GM19452 (cell line): ENCODE measurements at regions not wholly inside any gene's neighbourhood (a gene's known extent, or its start where the extent isn't known, plus 50 kb on each side); places are given as distances from the start of the nearest gene placed in this dataset.

Experiments used
- ATAC-seq: cut with Tn5 transposase; IDR thresholded peaks from one replicate; pipeline ENCODE4 v1.9.1; 2021; ENCODE audit not compliant: unreplicated experiment

- no peak for ATAC-seq
Measured at GRCh38 chr3:180092889-180093288, 56.2 kb upstream of the PEX5L start.

DNA sequence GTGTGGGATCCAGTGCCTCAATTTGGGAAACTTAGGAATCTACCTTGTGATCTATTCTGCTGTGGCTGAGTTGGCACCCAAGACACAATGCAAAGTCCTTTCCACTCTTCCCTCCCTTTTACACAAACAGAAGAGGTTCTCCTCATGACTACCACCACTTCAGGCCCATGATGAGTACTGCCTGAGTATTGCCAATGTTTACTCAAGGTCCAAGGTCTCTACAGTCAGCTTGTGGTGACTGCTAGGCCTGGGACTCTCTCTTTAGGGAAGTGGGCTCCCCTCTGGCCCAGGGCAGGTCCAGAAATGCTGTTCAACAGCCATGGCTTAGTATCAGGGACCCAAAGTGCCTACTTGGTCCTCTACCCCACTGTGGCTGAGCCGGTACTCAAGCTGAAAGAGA is 56.8 kb upstream of the PEX5L start:
- ATAC-seq = no peak

DNA sequence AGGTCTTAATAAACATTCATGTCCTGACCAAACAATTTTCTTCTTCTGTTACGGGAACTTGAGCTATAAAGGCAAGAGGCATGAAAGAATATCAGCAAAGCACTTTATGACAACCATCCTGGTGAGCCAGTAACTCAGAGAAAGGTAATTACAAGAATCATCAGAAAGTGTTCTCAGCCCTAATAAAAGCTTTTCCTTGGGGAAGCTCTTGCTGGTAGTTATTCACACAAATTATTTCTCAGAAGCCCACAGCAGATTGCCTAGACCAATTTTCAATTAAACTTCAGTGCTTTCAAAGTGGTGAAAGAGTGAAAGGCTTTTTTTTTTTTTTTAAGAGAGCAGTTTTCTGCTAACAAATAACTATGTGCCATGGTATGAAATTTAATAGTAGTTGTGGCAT is 60.9 kb upstream of the PEX5L start:
- no peak for ATAC-seq

DNA sequence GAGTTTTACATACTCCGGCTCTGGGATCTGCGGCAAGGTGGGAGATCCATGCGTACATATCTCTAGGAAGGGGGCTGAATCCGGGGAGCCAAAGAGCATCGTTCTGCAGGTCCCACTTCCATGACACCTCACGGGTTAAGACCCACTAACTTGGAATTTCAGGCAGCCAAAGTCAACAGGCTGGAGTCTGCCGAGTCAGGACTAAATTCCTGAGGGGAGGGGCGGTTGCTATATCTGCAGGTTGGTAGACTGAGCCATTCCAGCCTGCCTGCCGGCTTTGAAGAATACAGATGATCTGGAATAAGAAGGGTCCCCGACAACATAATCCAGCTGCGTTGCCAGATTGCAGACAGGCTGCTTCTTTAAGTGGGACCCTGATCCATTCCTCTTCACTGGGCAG is 65.4 kb upstream of the PEX5L start:
- ATAC-seq = no peak

DNA sequence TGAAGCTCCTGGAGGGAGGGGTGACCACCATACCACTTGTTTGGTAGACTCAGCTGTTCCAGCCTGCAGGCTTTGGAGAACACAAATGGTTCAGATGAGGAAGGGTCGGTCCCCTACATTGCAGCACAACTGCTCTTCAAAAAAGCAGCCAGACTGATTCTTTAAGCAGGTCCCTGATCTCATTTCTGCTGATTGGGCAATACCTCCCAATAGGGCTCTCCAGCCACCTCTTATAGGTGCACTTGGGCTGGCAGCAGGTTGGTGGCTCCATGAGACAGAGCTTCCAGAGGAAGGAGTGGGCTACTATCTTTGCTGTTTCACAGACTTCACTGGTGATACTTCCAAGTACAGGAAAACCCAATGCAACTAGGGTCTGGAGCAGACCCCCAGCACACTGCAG is 65.9 kb upstream of the PEX5L start:
- ATAC-seq = no peak

DNA sequence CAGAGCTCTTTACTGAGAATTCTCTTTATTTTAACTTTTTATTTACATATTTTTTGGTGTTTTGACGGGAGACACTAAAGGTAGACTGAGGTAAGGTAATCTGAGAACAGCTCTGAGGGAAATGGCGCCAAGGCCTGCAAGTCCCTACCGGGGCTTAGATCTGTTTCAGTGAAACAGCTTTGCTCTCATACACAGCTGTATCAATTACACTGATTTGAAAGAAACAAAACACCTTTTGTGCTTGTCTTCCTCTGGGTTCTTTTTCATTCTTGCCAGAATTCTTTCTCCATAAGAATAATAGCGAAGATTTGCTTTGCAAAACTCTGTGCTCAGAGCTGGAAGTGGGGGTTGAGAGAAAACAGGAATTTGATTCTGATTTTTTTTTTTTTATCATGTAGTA is 79.5 kb upstream of the PEX5L start:
- no peak for ATAC-seq

DNA sequence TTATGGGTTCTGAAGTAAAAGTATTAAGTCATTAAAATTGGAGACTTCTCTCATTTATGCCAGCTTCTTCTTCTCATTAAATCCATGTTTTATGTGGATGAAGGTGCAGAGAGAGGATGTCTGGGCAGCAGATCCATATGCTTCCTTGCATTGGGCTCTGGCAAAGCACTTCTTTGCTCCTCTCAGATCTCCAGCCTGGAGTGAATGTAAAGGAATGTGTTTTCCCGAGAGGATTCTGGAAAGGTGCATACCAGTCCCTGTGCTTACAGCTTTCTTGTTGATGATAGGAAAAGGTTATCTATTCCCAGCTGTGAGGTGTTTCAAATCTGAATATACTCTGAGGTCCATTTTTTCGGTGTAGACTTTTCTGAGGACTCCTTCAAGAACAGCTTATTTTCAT is 79.9 kb upstream of the PEX5L start:
- no peak for ATAC-seq

- ATAC-seq = no peak
Measured at GRCh38 chr3:180117381-180118163, 80.8 kb upstream of the PEX5L start.

DNA sequence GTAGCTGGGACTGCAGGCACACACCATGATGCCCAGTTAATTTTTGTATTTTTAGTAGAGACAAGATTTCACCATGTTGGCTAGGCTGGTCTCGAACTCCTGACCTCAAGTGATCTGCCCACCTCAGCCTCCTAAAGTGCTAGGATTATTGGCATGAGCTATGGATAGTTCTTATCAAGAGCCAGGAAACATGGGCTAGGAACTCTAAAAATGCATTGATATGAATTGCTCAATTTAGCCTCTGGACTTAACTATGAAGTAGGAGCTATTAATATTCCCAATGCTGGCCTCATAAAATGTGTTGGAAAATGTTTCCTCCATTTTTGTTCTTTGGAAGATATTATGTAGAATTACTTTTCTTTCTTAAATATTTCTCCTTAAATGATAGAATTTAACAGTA is 82.8 kb upstream of the PEX5L start:
- no peak for ATAC-seq

DNA sequence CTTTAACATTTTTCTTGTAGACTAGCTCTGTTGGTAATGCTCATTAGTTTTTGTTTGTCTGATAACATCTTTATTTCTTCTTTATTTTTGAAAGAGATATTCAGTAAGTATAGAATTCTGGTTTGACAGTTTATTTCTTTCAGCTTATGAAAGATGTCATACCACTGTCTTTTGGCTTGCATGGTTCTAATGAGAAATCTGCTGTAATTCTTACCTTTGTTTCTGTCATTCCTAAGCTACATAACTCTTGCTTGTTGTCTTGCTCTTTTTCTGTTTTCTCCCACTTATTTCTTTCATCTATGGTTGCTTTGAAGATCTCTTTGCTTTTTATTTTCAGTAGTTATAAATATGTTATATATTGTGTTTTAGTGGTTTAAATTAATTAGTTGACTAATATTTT is 87.2 kb upstream of the PEX5L start:
- no peak for ATAC-seq

DNA sequence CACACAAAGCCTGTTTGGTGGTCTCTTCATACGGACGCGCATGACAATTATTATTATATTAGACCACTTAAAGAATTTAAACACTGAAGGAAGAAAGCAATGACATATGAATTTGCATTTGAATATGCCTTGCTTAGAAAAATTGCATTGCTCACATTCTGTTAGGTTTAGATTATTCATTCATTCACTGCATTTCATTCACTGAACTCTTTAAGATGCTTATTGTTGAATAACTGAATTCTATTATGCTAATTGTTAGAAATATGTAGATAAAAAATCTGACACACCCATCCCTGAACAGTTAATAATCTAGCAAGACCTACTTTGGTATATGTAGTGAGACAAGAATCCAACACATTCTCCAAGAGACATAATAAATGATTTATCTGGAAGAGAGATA is 94.4 kb upstream of the PEX5L start:
- ATAC-seq = no peak

GRCh38 chr3:180135101-180135500 is 98.4 kb upstream of the PEX5L start:
- ATAC-seq = no peak

- no peak for ATAC-seq
Measured at GRCh38 chr3:180138871-180139270, 102.1 kb upstream of the PEX5L start.

DNA sequence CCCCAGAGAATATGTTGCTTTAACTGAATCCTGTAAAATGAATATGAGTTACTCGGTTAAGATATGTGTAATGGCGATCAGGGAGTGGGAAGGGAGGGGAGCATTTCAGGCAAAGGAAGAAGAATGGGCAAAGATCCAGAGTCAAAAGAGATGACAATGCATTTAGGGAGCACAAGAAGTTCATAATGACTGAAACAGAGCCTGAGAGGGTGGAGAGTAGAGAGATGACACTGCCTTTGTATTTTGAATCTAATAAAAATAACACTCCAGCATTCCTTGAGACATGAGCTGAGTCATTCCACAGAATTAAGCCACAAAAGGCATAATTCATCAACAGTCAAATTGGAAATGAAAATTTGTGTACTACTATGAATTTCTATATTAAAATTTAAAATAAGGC is 105.3 kb upstream of the PEX5L start:
- no peak for ATAC-seq

- no peak for ATAC-seq
Measured at GRCh38 chr3:180142472-180142871, 105.7 kb upstream of the PEX5L start.

GRCh38 chr3:180161770-180162169 is 125.0 kb upstream of the PEX5L start:
- no peak for ATAC-seq

DNA sequence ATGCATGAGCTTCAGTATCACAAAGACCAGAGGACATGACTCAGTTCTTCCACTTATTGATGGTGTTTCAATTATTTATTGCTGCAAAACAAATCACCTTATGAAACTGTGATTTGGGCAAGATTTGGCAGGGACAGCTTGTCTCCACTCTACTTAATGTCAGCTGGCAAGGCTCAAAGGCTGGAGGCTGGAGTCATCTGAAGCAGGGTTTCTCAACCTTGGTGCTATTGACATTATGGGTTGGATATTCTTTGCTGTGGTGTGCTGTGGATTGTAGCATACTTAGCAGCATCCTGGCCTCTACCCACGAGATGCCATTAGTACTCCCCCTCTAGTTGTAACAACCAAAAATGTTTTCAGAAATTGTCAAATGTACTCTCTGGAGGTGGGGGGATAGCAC is 138.8 kb upstream of the PEX5L start:
- ATAC-seq = no peak

GRCh38 chr3:180176059-180176458 is 139.3 kb upstream of the PEX5L start:
- peak; percentile 60 for ATAC-seq

DNA sequence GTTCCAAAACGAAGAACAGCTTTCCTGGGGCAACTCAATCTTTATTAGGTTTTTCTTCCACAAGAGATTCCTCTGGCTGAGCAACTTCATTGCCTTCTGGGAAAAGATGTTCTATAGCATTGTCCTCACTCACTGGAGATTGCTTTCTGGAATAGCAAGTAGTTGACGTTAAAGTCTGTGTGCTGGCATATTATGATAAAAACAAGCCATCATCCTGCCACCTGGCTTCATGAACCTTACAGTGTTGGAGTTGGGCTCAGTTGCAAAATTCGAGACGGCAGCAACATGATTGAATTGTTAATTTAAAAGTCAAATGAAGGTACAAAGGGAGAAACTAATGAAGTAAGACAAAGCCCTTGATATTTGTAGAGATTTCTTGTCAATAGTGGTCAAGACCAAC is 140.5 kb upstream of the PEX5L start:
- ATAC-seq = no peak

GRCh38 chr3:180179562-180179961 is 142.8 kb upstream of the PEX5L start:
- ATAC-seq = no peak

GRCh38 chr3:180180795-180181194 is 144.1 kb upstream of the PEX5L start:
- ATAC-seq = no peak

DNA sequence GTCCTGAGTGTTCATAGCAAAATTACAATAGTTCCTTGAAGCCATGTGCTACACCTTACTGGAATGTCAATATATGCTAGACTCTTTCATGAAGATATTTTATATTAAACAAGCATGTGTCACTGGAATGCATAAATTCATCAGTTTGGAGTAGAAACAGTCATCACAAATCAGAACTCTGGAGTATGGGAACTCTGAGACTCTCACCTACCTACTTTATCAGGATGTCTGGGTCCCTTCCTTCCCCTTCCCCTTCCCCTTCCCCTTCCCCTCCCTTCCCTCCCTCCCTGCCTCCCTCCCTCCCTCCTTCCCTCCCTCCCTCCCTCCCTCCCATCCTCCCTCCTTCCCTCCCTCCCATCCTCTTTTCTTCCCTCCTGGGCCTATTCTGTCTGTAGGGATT is 144.7 kb upstream of the PEX5L start:
- no peak for ATAC-seq

GRCh38 chr3:180183346-180183745 is 146.6 kb upstream of the PEX5L start:
- ATAC-seq = no peak
